NB4 (cell line): ENCODE measurements at regions not wholly inside any gene's neighbourhood (a gene's known extent, or its start where the extent isn't known, plus 50 kb on each side); places are given as distances from the start of the nearest gene placed in this dataset.

Source experiments
- POLR2A ChIP-seq: IDR thresholded peaks from 2 replicates; pipeline ENCODE4 v1.6.1; 2011; ENCODE audit warnings: mild to moderate bottlenecking; ENCODE audit not compliant: insufficient read length; ENCODE audit errors: extremely low read depth
- TF ChIP-seq, protein P1 (sequence below): IDR thresholded peaks from one replicate; pipeline ENCODE4 v1.5.1; 2012; ENCODE audit warnings: low read depth, low read length
- TF ChIP-seq, protein P2 (sequence below): IDR thresholded peaks from 2 replicates; pipeline ENCODE4 v1.6.1; 2011; ENCODE audit warnings: low read depth, low read length

- no peak for TF ChIP-seq POLR2A
- TF ChIP-seq, protein P1, sequence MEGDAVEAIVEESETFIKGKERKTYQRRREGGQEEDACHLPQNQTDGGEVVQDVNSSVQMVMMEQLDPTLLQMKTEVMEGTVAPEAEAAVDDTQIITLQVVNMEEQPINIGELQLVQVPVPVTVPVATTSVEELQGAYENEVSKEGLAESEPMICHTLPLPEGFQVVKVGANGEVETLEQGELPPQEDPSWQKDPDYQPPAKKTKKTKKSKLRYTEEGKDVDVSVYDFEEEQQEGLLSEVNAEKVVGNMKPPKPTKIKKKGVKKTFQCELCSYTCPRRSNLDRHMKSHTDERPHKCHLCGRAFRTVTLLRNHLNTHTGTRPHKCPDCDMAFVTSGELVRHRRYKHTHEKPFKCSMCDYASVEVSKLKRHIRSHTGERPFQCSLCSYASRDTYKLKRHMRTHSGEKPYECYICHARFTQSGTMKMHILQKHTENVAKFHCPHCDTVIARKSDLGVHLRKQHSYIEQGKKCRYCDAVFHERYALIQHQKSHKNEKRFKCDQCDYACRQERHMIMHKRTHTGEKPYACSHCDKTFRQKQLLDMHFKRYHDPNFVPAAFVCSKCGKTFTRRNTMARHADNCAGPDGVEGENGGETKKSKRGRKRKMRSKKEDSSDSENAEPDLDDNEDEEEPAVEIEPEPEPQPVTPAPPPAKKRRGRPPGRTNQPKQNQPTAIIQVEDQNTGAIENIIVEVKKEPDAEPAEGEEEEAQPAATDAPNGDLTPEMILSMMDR: no peak
- TF ChIP-seq, protein P2, sequence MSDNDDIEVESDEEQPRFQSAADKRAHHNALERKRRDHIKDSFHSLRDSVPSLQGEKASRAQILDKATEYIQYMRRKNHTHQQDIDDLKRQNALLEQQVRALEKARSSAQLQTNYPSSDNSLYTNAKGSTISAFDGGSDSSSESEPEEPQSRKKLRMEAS: no peak
Measured at GRCh38 chrX:7787714-7788113, 55.3 kb upstream of the VCX start.
